Heart left ventricle (tissue), 13 donors: ENCODE measurements at regions not wholly inside any gene's neighbourhood (a gene's known extent, or its start where the extent isn't known, plus 50 kb on each side); places are given as distances from the start of the nearest gene placed in this dataset.

Experiments used
- CTCF ChIP-seq, 12 donors: fragments of 200-600 bp; sonication (generic) in 4 of 12; IDR thresholded peaks; one replicate each; pipeline versions ENCODE4 v1.5.0 to v1.8.0; 2018 to 2022; ENCODE audit warnings: antibody characterized with exemption in 12 of 12, mild to moderate bottlenecking in 5 of 12
- POLR2A ChIP-seq, 2 donors: fragments of 450-650 bp; IDR thresholded peaks; one replicate each; pipeline ENCODE4 v1.6.1; 2017; ENCODE audit warnings: antibody characterized with exemption in 2 of 2, mild to moderate bottlenecking in 2 of 2, moderate library complexity in 2 of 2
- donor health status: ischemic (EF 13 %, LVEDD 7.1; RV severe dilation, severe dysfunction).
- donor health status: DM: no; HTN: yes; CAD: no.
- donor health status: DM: no; HTN: no; CAD: no.
- donor health status: ischemic (EF 25% LVEDD 6.9; RV normal size, moderate dysfunction).
- donor health status: ischemic (EF 25% LVEDD 5.7; RV mildly dilated, moderate dysfunction).
- donor health status: ischemic (EF 35%, LVEDD 5.7; RV mildly dilated, moderate dysfunction).
- donor health status: nonischemic (EF 11% LVEDD 7.7; RV severe dilation, severe dysfunction).
- donor health status: DM: yes; HTN: yes; CAD: no.
- donor health status: PGD.
- donor health status: ischemic (EF 29% LVEDD 5.4; RV normal size, mild dysfunction).
- donor health status: nonischemic (EF 23%, LVEDD 6.1; RV moderate dilation, normal function).

- TF ChIP-seq CTCF (IDR thresholded peaks at IDR 0.05) (no peak), POLR2A (IDR thresholded peaks at IDR 0.05) (no peak)
Observed at GRCh38 chr5:135740475-135740874, 94.0 kb upstream of the SLC25A48 start.
